Fibroblast of villous mesenchyme (primary cell): ENCODE measurements at regions not wholly inside any gene's neighbourhood (a gene's known extent, or its start where the extent isn't known, plus 50 kb on each side); places are given as distances from the start of the nearest gene placed in this dataset.
"Not testable (repeated sequence)": the region's sequence is repeated elsewhere in the genome, so short reads cannot be mapped to it uniquely, and the experiment has no call there.

ENCODE experiments used
- DNase-seq: peaks from one replicate; pipeline ENCODE4 v3.0.0-alpha.2; 2010; ENCODE audit warnings: low read depth
- H3K4me3 ChIP-seq: 2 replicates; pipeline ENCODE4 v1.5.1; 2011; ENCODE audit warnings: low read depth, mild to moderate bottlenecking, low read length
- TF ChIP-seq, protein P1 (sequence below): IDR thresholded peaks from 2 replicates; pipeline ENCODE4 v1.5.1; 2012; ENCODE audit warnings: low read depth, mild to moderate bottlenecking, low read length; ENCODE audit not compliant: insufficient read depth

DNA sequence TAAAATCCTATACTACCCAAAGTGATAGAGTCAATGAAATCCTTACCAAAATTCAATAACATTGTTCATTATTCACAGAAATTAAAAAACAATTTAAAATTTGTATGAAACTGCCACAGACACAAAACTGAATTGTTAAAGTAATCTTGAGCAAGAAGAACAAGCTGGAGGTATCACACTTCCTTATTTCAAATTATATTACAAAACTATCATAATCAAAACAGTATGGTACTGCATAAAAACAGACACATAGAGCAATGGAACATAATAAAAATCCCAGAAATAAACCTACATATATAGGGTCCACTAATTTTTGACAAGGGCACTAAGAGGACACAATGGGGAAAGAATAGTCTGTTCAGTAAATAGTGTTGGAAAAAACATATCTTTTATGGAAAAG, 316.2 kb downstream of the PTPRC start:
- no peak for DNase-seq
- TF ChIP-seq, protein P1, sequence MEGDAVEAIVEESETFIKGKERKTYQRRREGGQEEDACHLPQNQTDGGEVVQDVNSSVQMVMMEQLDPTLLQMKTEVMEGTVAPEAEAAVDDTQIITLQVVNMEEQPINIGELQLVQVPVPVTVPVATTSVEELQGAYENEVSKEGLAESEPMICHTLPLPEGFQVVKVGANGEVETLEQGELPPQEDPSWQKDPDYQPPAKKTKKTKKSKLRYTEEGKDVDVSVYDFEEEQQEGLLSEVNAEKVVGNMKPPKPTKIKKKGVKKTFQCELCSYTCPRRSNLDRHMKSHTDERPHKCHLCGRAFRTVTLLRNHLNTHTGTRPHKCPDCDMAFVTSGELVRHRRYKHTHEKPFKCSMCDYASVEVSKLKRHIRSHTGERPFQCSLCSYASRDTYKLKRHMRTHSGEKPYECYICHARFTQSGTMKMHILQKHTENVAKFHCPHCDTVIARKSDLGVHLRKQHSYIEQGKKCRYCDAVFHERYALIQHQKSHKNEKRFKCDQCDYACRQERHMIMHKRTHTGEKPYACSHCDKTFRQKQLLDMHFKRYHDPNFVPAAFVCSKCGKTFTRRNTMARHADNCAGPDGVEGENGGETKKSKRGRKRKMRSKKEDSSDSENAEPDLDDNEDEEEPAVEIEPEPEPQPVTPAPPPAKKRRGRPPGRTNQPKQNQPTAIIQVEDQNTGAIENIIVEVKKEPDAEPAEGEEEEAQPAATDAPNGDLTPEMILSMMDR, result no peak
- no peak overlapping the region for H3K4me3 ChIP-seq

- H3K4me3 ChIP-seq, result no peak overlapping the region
- no peak for DNase-seq
- TF ChIP-seq, protein P1, result no peak
Measured at GRCh38 chr1:198957044-198957443, 318.2 kb downstream of the PTPRC start.

- DNase-seq, result no peak
- TF ChIP-seq, protein P1, result no peak
- H3K4me3 ChIP-seq, result no peak overlapping the region
Measured at GRCh38 chr1:198959032-198959431, 320.2 kb downstream of the PTPRC start.

DNA sequence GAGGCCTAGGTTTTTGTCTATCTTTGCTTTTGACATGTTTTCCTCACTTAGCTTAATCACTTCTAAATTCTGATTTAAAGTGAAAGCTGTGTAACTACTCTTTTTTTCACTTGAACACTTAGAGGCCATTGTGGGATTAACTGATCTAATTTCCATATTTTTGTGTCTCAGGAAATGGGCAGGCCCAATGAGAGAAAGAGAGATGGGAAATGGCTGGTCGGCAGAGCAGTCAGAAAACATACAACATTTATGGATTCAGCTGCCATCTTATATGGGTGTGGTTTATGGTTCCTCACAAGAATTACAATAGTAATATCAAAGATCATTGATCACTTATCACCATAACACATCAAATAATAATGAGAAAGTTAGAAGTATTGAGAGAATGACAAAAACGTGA, 320.8 kb downstream of the PTPRC start:
- no peak for DNase-seq
- H3K4me3 ChIP-seq, result no peak overlapping the region
- TF ChIP-seq, protein P1, result no peak

DNA sequence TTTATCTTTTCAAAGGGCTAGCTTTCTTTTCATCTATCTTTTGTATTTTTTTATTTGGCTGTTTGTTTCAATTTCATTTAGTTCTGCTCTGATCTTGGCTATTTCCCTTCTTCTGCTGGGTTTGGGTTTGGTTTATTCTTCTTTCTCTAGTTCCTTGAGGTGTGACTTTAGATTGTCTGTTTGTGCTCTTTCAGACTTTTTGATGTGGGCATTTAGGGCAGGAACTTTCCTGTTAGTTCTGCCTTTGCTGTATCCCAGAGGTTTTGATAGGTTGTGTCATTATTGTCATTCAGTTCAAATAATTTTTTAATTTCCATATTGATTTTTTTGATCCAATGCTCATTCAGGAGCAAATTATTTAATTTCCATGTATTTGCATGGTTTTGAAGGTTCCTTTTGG, 325.0 kb downstream of the PTPRC start:
- DNase-seq, H3K4me3 ChIP-seq: not testable (repeated sequence)

DNA sequence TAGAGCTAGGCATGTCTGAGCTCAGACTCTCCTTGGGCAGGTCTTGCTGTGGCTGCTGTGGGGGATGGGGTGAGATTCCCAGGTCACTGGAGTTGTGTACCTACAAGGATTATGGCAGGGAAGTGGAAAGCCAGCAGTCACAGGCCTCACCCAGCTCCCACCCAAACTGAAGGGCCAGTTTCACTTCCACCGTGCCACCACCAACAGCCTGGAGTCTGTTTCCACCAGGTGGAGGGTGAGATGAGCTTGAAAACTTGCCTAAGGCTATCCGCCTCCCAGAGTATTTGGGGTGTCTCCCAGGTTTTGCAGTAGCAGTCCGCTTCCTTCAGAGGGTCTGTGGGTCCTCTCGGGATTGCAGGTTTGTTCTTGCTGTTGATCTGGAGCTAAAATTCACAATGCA, 327.7 kb downstream of the PTPRC start:
- DNase-seq, result no peak
- TF ChIP-seq, protein P1, result no peak
- no peak overlapping the region for H3K4me3 ChIP-seq

- H3K4me3 ChIP-seq, result no peak overlapping the region
- no peak for DNase-seq
- TF ChIP-seq, protein P1, result no peak
Measured at GRCh38 chr1:198967566-198967965, 328.7 kb downstream of the PTPRC start.
